HG03097 (cell line): ENCODE measurements at regions not wholly inside any gene's neighbourhood (a gene's known extent, or its start where the extent isn't known, plus 50 kb on each side); places are given as distances from the start of the nearest gene placed in this dataset.

ENCODE experiments used
- ATAC-seq: cut with Tn5 transposase; IDR thresholded peaks from one replicate; pipeline ENCODE4 v1.9.1; 2021; ENCODE audit not compliant: unreplicated experiment, low FRiP score

- ATAC-seq, result no peak
These were observed 173.3 kb upstream of the MBNL1 start for GRCh38 chr3:152095472-152095871.

- no peak for ATAC-seq
These were observed 172.3 kb upstream of the MBNL1 start for GRCh38 chr3:152096280-152096906.

GRCh38 chr3:152097120-152097519 is 171.6 kb upstream of the MBNL1 start:
- no peak for ATAC-seq

- no peak for ATAC-seq
These were observed 171.0 kb upstream of the MBNL1 start for GRCh38 chr3:152097770-152098169.

GRCh38 chr3:152100491-152101132 is 168.1 kb upstream of the MBNL1 start:
- peak; percentile 99 for ATAC-seq

- no peak for ATAC-seq
These were observed 166.3 kb upstream of the MBNL1 start for GRCh38 chr3:152102410-152102809.

GRCh38 chr3:152103257-152103656 is 165.5 kb upstream of the MBNL1 start:
- no peak for ATAC-seq

GRCh38 chr3:152104847-152105415 is 163.8 kb upstream of the MBNL1 start:
- no peak for ATAC-seq

- ATAC-seq, result no peak
These were observed 163.3 kb upstream of the MBNL1 start for GRCh38 chr3:152105446-152105845.

GRCh38 chr3:152109038-152109437 is 159.7 kb upstream of the MBNL1 start:
- ATAC-seq, result no peak

- no peak for ATAC-seq
These were observed 155.3 kb upstream of the MBNL1 start for GRCh38 chr3:152113413-152113812.

GRCh38 chr3:152113992-152114651 is 154.6 kb upstream of the MBNL1 start:
- no peak for ATAC-seq

GRCh38 chr3:152120601-152121269 is 148.0 kb upstream of the MBNL1 start:
- ATAC-seq, result no peak

GRCh38 chr3:152121270-152121636 is 147.5 kb upstream of the MBNL1 start:
- ATAC-seq, result no peak

- no peak for ATAC-seq
These were observed 145.9 kb upstream of the MBNL1 start for GRCh38 chr3:152122851-152123250.

- no peak for ATAC-seq
These were observed 145.3 kb upstream of the MBNL1 start for GRCh38 chr3:152123457-152123856.

GRCh38 chr3:152126260-152126659 is 142.5 kb upstream of the MBNL1 start:
- ATAC-seq, result no peak

GRCh38 chr3:152127058-152127457 is 141.7 kb upstream of the MBNL1 start:
- peak; percentile 98 for ATAC-seq

GRCh38 chr3:152128356-152128755 is 140.4 kb upstream of the MBNL1 start:
- ATAC-seq, result no peak

GRCh38 chr3:152139651-152140050 is 129.1 kb upstream of the MBNL1 start:
- ATAC-seq, result no peak

GRCh38 chr3:152146461-152146860 is 122.3 kb upstream of the MBNL1 start:
- ATAC-seq, result no peak
